Frontal cortex (tissue), 3 donors: ENCODE measurements at regions not wholly inside any gene's neighbourhood (a gene's known extent, or its start where the extent isn't known, plus 50 kb on each side); places are given as distances from the start of the nearest gene placed in this dataset.

ENCODE experiments used
- DNase-seq, 2 donors: peaks; one replicate each; pipeline ENCODE4 v3.0.0; 2012; ENCODE audit warnings: low spot score in 2 of 2
- FAIRE-seq: peaks from 2 replicates; lab custom pipeline; 2012; peaks lifted over from hg19 to GRCh38; lab: Jason Lieb, UNC
- donor health status: control.
- donor health status: control.
- donor health status: control.

DNA sequence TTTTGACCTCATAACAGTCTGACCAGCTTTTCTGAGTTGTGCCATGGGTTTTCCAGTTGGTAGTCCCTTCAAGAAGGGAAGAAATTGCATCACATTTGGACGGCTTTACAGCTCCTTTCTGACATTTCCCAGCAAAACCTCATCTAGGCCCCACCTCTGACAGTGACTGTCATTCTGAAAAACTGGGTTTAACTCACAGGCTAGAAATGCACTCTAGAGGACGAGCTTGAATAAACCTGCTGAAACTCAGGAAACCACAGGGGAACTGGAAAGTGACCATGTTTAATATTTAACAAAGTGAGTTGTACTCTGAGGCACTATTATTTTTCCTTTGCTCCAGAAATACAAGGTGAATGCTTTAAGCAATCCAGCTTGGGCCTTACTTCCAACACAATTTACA lies 434.3 kb upstream of the RASGEF1B start:
- no peak for DNase-seq
- no peak for FAIRE-seq

DNA sequence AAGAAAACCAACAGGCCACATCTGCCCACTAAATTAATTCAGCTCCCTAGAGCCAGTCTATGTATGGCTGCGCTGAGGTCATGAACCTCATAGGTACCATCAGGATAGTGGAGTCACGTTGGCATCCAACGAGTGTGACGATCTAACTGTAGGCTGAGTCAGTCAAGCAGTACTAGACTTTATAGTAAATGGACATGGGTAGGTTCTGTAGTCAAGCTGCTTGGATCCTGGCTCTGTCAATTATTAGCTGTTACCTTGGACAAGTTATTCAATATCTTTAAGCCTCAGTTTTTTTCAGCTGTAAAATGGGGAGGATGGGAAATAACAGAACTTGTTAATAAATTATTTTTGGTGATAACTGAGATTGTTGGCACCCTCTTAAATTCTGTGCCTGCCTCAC lies 432.4 kb upstream of the RASGEF1B start:
- DNase-seq (no peak), FAIRE-seq (no peak)

DNA sequence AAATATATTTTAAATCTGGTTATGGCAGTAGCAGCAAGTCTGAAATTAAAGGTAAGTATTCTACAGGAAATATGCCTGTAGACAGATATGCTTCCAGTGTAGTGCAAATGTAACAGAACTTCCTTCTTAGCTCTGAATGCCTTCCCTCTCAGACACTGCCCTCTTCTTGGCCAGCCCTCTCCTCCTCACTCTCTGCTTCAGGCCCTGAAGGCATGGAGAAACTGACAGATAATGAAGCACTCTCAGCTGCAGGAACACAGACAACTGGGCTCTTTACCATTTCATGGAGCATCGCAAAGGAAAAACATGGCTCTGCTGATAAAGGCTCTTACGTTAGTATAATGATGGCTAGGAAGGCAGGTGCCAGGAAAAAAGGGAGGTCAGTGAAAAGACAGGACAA lies 431.5 kb upstream of the RASGEF1B start:
- DNase-seq (no peak), FAIRE-seq (no peak)

DNA sequence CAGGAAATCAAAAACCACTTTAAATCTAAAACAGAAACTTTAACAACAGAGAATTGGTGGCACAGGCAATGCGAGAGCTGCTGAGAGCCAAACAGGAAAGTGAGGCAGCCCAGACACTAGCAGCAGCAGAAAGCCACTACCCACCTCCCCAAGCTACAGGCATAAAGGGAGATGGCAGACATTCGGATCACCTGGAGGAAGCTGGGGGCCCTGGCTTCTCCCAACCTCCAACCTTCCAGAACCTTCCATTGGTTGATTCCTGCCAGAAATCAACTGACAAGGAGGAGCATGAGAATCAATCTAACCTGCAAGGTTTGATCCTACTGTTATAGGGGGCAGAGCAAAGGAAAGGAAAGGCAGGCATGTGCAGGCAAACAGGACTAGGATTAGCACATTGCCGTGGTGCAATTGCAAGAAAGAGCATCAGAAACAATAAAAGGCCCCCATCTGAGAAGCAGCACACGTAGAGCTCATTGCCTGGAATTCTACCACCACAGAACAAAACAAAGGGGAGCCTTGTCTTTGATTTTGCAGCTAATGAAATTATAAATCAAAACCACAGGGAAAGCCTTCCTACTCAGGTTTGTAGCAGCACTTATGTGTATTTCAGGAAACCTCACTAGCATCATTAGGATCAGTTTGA lies 427.3 kb upstream of the RASGEF1B start:
- FAIRE-seq (no peak), DNase-seq (no peak)

DNA sequence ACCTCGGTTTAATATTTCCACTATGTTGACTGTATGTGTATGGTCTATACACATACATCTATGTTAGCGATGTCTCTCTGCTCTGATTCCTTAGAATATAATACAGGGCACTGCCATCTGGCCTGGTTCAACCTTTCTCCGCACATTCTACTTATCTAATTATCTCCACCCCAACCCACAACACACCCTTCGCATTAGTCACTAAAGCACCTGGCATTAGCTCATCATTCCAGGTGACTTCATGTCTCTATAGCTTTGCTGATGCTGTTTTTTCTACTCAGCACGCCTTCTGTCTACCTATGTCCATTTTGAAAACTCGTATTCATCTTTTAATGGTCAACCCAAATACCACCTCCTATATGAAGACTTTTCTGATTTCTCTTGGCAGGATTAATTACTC lies 425.2 kb upstream of the RASGEF1B start:
- FAIRE-seq, result no peak

DNA sequence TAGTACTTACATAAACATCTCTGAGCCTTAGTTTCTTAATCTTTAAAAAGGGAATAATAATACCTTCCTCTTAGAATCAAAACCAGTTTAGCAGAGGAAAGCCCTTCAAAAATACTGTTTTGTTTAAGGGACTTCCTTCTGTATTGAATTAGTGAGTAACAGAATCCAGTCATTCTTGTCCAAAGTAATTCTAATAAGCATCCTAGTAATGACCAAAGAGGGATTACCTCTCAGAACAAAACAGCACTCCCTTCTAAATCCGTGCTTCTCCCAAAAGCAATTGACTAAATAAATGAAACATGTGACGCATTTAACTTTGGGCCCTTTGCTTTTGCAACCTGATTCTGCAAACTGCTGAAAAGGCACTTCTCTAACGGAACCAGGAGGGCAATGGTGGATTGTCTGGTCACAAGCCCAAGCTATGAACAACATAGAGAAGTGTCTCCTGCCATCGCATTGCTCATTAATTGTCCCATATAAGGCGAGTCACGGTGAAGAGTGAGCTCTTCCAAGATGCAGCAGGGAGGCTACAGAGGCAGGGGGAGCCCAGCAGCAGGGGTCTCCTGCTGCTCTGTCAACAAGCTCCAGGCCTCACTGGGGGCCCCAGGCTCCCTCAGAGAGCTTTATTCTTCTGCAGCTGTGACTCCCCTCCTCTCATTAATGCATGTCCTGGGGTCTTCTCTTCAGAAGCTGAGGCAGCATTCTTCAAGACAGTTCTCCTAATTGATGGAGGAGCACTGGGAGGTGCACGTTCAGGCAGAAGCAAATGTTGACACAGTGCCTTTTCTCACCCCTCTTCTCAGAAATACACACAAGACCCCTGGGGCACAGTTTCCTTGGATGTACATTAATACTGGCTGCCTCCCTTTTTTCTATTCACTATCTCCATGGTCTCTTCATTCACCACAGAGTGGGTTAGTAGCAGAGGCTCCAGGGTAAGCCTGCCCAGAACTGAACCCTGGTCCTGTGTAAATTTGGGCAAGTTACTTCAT lies 419.6 kb upstream of the RASGEF1B start:
- no peak for FAIRE-seq
- DNase-seq, result no peak

More for the DNA sequence above, 425.2 kb upstream of the RASGEF1B start:
- no peak for DNase-seq

DNA sequence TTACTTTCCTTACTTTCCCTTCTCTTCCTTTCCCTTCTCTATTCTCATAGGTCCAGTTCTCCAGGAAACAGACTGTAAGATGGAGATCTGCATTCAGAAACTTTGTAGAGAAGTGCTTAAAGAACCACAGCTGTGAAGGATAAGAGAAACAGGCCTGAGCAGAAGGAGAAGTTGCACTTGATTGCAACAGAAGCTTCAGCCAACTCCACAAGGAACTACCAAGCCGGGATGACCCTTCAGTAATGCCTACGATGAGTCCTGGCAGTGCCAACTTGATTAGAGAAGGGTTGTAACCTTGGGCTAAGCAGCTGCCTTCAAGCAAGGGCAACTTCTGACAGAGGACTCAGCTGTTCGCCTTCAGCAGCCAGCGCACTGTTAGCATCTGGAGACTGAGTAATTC lies 413.3 kb upstream of the RASGEF1B start:
- FAIRE-seq (no peak), DNase-seq (no peak)

DNA sequence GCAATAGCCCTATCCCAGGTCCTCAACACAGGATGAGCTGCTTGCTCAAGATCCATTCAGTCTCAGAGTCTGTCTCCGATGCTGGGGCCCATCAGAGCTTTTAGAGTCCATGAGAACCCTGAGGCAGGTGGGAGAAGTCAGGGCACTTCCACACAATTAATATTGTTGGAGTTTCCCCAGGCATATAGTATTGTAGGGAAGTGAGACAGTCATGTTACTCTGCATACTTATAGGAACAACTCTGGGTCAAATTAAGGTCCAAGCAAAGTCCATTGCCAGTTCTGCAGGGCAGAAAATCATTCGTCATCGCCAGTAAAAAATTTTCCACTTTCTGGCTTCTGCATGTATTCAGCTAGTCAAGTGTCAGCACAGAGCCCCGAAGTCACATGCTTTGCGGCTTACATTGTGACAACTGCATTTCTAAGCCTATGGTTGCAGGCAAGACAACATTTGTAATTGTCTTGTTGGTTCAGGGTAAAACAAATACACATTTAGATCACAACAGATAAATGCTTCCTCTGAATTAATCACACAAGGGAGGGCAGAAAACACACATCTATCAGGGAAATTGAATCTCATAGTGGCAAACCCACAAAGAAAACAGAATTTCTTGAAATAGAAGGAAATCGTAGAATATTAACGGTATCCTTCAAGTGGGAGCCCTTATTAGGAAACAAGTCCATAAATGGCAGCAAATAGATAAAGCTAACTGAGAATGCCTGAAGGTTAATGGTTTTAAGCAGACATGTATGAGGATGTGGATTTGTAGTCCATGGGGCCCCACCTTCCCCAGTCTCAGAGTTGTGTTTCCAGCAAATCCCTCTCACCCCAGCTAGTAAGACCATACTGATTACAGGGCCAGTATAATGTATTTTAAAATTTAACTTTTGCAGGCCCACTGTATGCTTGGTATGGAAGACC lies 412.1 kb upstream of the RASGEF1B start:
- no peak for FAIRE-seq

DNA sequence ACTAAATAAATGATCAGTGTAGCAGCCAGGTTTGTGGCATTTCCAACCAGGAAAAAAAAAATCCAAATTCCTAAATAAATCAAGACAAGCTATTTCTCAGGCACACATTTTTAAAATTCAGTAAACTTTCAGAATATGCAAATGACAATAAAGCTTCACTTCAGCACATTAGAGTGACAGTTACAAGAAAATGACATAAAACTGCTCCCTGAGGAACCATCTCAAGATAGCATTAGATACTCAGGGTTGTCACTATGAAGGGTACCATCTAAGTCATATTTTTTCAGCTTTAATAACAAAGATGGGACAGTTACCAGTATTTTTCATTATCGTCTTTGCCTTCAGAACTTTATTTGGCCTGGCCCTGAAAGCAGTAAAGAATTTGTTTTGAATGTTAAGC lies 411.3 kb upstream of the RASGEF1B start:
- FAIRE-seq (no peak), DNase-seq (no peak)

More for the DNA sequence above, 412.1 kb upstream of the RASGEF1B start:
- no peak for DNase-seq

DNA sequence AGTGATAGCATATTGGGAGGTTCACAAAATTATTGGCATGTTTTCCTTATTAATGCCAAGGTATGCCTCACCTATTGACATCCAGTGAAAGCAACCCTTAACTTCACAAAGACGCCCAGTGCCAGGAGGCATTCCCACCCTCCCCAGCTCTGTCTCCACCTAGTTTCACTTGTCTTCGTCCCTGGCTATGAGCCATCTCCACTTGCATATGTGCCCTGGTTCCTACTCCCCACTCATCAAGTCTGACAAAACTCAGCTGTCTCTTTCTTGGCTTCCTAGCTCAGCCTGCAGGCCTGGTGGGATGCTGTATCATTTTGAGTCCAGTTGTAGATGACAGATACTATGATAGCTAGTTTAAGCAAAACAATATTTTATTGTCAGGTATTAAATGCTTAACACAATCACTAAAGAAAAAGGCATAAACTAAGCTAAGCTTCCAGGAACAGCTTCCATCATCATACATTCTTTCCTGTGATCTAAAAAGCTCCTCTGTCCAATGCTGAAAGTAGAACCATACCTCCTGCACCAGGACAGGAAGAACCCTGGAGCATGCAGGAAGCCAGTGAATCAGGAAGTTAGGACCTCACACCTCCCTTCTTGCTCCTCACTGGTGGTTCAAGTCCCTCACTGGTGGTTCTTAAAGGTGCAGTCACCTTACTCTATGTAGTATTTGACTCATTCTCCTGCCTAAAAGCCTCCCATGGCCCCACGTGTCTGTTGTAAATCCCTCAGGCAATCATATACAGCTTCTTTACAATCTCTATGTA lies 410.3 kb upstream of the RASGEF1B start:
- DNase-seq (no peak), FAIRE-seq (no peak)

DNA sequence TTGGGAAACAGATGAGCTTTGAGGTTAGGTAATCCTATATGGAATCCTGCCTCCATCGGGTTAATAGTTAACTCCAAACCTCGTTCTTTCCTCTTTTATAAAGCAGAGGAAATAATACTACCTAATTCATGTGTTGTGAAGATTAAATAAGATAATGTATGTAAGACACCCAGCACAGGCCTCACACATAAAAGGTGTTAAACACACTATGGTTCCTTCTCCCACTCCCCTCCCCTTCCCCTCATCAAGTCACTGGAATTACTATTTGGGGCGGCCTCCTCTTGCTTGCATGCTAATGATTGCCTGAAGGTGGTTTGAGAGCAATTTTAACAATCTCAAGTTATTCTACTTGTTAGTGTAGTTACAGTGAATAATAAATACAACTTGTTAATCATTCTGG lies 404.4 kb upstream of the RASGEF1B start:
- no peak for DNase-seq
- no peak for FAIRE-seq

DNA sequence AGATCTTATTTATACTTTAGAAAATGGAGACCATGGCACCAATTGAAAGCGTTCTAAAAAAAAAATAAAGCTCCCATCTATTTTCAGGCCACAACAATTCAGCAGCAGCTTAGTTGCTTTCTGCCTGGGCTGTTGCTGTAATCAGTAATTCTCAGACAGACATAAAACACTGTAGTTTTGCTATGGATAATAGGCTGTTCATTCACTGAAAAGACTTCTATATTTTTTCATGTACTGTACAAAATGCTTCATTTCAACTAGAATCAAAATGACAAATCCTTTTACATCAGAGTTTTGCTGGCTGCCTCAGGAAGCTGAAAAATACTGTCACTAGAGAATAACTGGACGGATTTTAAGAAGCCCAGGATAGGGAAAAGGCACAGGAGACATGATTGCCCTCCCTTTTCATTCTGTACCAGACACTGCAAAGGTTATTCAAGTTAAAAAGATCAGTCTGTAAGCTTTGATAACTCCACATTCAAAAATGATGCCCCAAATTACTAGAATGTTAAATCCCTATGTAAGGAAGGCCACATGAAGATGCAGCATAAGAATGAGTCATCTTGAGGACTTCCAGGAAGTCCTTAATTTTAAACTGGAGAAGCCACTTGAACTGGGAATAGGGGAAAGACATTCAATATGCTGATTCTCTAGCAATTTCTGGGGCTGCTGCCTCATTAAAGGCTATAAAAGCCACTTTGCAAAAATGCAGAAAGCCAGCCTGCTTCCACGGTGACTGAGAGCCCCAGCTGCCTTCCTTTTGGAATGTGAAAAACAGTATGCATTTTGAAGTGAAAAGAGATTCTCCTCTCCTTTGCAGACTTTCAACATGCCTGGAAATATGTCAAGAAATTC lies 403.2 kb upstream of the RASGEF1B start:
- no peak for DNase-seq
- no peak for FAIRE-seq

DNA sequence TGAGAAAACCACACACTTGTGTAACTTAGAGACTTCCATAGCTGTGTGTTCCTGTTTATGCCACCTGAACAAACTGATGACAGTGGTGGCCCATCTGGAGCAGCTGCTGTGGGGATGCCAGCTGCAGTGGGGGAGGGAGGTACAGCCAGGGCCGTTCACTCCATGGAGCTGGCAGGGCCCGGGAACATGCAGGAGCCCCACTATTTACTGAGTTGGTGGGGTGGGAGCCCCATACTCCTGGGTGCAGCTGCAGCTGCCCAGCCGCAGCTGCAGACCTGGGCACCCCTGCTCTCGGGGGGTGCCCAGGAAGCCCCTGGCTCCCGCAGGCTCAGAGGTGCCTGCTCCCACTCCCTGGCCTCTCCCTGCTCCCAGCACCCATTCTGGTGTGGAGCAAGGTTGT lies 398.6 kb upstream of the RASGEF1B start:
- FAIRE-seq (no peak), DNase-seq (no peak)

DNA sequence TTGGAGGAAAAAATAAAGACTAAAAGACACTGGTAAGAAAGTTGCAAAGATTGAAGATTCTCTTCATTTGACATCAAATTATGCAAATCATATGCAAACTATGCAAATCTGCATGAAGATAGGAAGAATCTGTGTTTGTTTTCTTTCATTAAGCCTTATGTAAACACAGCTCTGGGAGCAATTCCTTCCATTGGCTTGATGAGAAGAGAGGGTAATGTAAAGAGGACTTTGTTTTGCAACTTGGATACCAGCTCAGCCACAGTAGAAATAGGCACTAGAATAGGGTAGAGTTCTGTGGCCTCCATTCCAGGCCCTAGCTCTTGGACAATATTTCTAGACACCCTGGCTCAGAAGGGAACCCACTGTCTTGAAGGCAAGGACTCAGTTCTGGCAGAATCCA lies 388.4 kb upstream of the RASGEF1B start:
- DNase-seq (no peak), FAIRE-seq (no peak)

DNA sequence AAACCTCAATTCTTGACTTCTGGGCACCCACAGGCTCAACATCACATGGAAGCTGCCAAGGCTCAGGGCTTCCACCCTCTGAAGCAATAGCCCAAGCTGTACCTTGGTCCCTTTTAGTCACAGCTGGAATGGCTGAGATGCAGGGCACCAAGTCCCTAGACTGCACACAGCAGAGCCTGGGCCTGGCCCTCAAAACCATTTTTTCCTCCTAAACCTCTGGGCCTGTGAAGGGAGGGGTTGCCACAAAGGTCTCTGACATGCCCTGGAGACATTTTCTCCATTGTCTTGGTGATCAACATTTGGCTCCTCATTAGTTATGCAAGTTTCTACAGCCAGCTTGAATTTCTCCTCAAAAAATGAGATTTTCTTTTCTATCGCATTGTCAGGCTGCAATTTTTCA lies 382.7 kb upstream of the RASGEF1B start:
- no peak for DNase-seq
- no peak for FAIRE-seq

DNA sequence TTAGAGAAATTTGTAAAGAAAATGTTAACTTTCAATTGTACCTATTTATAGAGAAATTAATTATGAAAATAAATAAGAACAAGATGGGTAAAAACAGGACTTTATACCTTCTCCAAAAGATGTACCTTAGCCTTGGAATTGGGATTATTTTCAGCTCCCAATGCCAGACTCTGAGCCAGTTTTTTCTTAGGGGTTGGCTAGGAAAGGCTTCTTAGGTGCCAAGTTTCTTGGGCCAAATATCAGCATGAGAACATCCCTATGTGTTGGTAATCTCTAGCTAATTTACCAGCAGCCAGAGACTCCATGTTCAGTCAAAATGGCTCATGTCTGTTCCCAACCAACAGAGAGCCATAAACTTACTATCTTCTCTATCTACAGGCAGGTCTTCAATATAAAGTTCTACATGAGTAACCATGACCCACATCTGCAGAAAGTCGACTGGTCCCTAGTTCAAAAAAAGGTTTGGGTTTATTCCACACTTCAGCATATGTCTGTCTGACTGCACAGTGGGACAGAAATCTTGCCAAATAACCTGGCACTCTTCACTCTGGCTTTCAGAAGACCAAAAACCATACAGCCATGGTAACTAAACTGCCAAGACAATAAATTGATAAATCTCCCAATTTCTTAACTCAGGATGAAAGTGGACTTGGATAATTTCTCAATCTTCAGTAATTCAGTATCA lies 380.5 kb upstream of the RASGEF1B start:
- no peak for FAIRE-seq
- no peak for DNase-seq

DNA sequence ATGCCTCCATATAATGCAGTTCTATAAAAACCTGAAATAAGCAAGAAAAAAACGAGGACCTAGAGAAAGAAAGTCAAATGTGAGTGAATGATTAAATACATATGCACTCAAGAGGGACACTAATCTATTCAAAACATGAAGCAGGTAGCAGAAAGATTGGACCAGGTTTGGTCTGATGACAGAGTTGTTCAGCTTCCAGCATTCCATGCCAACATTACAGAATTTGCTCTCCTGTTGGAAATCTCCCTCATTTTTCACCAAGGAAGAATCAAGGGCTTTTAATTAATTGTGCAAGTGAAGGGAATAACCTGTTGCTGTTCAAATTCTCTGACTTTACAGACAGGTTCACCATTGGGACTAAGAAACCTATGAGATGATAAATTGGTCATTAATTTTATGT lies 379.0 kb upstream of the RASGEF1B start:
- no peak for FAIRE-seq

DNA sequence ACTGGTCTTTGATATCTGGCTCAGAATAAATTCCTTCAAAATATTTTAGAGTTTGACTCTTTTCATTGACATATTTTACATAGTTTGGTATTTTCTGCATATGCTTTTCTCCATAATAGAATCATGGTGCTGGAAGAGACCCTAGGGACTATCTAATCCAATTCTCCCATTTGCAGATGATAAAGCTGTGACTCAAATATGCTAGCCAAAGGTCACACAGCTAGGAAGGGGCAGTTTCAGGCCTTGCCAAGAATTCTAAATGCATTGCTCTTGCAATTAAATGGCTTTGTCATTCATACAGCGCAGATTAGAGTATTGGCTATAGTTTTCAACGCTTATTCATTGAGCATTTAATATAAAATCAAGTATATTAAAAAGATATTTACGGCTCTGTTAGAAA lies 374.1 kb upstream of the RASGEF1B start:
- DNase-seq, result no peak
- no peak for FAIRE-seq

More for the DNA sequence above, 379.0 kb upstream of the RASGEF1B start:
- DNase-seq, result no peak
